C4-2B (cell line): ENCODE measurements at regions not wholly inside any gene's neighbourhood (a gene's known extent, or its start where the extent isn't known, plus 50 kb on each side); places are given as distances from the start of the nearest gene placed in this dataset.

Experiments used
- ZFX ChIP-seq: fragments of 450-650 bp; IDR thresholded peaks from 2 replicates; pipeline ENCODE4 v1.6.1; 2017
- TF ChIP-seq, protein P1 (sequence below): fragments of 450-650 bp; conservative IDR thresholded peaks from 2 replicates; pipeline ENCODE4 v1.5.1; 2017; ENCODE audit warnings: mild to moderate bottlenecking

GRCh38 chr15:48001393-48002039, 119.3 kb upstream of the SLC24A5 start:
- TF ChIP-seq, protein P1, sequence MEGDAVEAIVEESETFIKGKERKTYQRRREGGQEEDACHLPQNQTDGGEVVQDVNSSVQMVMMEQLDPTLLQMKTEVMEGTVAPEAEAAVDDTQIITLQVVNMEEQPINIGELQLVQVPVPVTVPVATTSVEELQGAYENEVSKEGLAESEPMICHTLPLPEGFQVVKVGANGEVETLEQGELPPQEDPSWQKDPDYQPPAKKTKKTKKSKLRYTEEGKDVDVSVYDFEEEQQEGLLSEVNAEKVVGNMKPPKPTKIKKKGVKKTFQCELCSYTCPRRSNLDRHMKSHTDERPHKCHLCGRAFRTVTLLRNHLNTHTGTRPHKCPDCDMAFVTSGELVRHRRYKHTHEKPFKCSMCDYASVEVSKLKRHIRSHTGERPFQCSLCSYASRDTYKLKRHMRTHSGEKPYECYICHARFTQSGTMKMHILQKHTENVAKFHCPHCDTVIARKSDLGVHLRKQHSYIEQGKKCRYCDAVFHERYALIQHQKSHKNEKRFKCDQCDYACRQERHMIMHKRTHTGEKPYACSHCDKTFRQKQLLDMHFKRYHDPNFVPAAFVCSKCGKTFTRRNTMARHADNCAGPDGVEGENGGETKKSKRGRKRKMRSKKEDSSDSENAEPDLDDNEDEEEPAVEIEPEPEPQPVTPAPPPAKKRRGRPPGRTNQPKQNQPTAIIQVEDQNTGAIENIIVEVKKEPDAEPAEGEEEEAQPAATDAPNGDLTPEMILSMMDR: no peak
- no peak for TF ChIP-seq ZFX
